Fibroblast of pulmonary artery (primary cell): ENCODE measurements at regions not wholly inside any gene's neighbourhood (a gene's known extent, or its start where the extent isn't known, plus 50 kb on each side); places are given as distances from the start of the nearest gene placed in this dataset.
"Not testable (repeated sequence)": the region's sequence is repeated elsewhere in the genome, so short reads cannot be mapped to it uniquely, and the experiment has no call there.

Experiments used
- DNase-seq: peaks from one replicate; pipeline ENCODE4 v3.0.0-alpha.2; 2010; ENCODE audit warnings: low read depth
- H3K4me3 ChIP-seq: replicated peaks from 2 replicates; pipeline ENCODE4 v1.5.1; 2011; ENCODE audit warnings: low read depth, mild to moderate bottlenecking, control low read depth, low read length, moderate library complexity
- CTCF ChIP-seq: IDR thresholded peaks from 2 replicates; pipeline ENCODE4 v1.5.1; 2011; ENCODE audit warnings: mild to moderate bottlenecking, control low read depth, low read length, inconsistent platforms; ENCODE audit errors: missing control alignments

- no peak for TF ChIP-seq CTCF
Observed at GRCh38 chr13:44837250-44837649, 152.0 kb downstream of the NUFIP1 start.

GRCh38 chr13:44834404-44834803 is 154.9 kb downstream of the NUFIP1 start:
- no peak overlapping the region for H3K4me3 ChIP-seq
- no peak for TF ChIP-seq CTCF
- no peak for DNase-seq

More at GRCh38 chr13:44837250-44837649, 152.0 kb downstream of the NUFIP1 start:
- peak; percentile 44 for DNase-seq
- H3K4me3 ChIP-seq = no peak overlapping the region

GRCh38 chr13:44833626-44834025 is 155.6 kb downstream of the NUFIP1 start:
- H3K4me3 ChIP-seq = no peak overlapping the region
- no peak for TF ChIP-seq CTCF
- DNase-seq = no peak

- no peak for DNase-seq
- no peak for TF ChIP-seq CTCF
- H3K4me3 ChIP-seq = no peak overlapping the region
Observed at GRCh38 chr13:44833139-44833538, 156.1 kb downstream of the NUFIP1 start.

- no peak overlapping the region for H3K4me3 ChIP-seq
- TF ChIP-seq CTCF = no peak
Observed at GRCh38 chr13:44826591-44827350, 162.5 kb downstream of the NUFIP1 start.

DNA sequence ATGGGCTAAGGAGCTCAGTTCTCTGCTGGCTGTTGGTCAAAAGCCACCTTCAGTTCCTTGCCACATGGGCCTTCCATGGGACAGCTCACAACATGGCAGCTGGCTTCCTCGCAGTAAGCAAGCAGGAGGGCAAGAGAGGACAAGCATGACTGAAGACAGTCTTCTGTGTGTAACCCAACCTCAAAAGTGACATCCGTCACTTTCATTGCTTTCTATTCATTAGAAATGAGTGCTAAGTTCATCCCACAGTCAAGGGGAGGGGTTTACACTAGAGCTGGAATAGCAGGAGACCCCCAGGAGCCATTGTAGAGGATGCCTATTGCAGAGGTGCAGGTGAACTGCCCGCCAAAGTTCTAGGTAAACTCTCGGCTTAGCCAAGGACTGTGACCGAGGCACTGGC is 163.3 kb downstream of the NUFIP1 start:
- DNase-seq = no peak
- TF ChIP-seq CTCF = no peak
- no peak overlapping the region for H3K4me3 ChIP-seq

More at GRCh38 chr13:44826591-44827350, 162.5 kb downstream of the NUFIP1 start:
- DNase-seq = no peak

DNA sequence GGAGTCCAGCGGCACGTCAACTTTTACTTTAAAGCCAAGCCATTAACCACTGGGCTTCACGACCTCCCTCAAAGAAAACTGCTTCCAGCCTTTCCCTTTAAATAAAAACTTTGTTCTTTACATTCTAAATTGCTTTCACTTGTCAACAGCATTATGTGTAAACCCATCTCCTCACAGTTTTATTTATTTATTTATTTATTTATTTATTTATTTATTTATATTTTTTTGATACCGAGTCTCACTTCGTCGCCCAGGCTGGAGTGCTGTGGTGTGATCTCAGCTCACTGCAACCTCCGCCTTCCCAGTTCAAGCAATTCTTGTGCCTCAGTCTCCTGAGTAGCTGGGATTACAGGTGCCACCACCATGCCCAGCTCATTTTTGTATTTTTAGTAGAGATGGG is 165.7 kb downstream of the NUFIP1 start:
- not testable (repeated sequence) for DNase-seq

More for the DNA sequence above, 165.7 kb downstream of the NUFIP1 start:
- not testable (repeated sequence) for H3K4me3 ChIP-seq
